ENCODE measurements at regions not wholly inside any gene's neighbourhood (a gene's known extent, or its start where the extent isn't known, plus 50 kb on each side); places are given as distances from the start of the nearest gene placed in this dataset.

DNA sequence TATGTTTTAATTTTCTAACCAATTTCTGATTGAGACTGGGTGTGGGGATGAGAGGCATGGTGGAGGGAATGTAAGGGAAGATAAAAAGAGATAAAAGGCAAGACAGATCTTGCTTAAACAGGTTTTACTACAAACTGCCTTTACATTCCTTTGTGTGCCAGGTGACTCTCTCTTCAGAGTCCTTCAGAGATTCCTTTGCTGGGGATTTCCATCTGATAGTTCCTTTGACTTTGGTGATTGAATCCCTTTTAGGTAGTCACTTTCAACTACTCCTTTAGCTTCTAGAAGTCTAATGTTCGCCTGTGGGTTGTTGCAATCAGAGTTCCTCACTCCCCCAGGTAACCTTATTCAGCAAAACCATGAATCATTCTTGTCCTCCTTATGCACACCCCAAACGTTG lies 283.3 kb upstream of the MANEA start:
- ChIA-PET CTCF (interaction anchor here (1.5 kb wide), 1 partner anchor 10 kb away, joined by 3 read pairs; no protein-coding TSS in a partner anchor), POLR2A (no interaction called here)
- DNase-seq (ENCODE audit: extremely low spot score) = no peak
- TF ChIP-seq, protein P1, sequence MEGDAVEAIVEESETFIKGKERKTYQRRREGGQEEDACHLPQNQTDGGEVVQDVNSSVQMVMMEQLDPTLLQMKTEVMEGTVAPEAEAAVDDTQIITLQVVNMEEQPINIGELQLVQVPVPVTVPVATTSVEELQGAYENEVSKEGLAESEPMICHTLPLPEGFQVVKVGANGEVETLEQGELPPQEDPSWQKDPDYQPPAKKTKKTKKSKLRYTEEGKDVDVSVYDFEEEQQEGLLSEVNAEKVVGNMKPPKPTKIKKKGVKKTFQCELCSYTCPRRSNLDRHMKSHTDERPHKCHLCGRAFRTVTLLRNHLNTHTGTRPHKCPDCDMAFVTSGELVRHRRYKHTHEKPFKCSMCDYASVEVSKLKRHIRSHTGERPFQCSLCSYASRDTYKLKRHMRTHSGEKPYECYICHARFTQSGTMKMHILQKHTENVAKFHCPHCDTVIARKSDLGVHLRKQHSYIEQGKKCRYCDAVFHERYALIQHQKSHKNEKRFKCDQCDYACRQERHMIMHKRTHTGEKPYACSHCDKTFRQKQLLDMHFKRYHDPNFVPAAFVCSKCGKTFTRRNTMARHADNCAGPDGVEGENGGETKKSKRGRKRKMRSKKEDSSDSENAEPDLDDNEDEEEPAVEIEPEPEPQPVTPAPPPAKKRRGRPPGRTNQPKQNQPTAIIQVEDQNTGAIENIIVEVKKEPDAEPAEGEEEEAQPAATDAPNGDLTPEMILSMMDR (IDR thresholded peaks at IDR 0.05; ENCODE audit: control extremely low read depth, extremely low read depth, low read depth, missing control alignments) = no peak

DNA sequence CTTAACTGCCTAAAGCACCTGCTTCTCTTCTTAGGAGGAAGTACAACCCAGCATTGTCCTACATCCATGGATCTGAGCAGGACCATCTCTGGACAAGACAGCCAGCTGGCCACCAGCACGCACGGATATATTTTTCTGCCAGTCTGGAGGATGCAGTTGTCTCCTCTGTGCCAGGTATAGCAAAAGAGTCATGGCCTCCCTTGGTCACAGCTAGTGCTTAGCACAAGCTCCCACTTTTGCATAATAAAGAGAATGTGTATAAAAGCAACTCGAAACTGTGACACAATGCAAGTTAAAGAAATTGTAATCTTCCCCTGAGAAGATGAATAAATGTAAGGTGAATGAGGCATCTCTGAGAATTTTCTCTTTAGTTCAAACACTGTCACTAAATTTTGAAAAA lies 267.8 kb upstream of the MANEA start:
- ChIA-PET CTCF (interaction anchor here (1.0 to 1.2 kb wide), 2 partner anchors 9 to 36 kb away, joined by 3 read pairs; no protein-coding TSS in a partner anchor), POLR2A (no interaction called here)
- no peak for DNase-seq (ENCODE audit: extremely low spot score)
- TF ChIP-seq, protein P1 (IDR thresholded peaks at IDR 0.05; ENCODE audit: control extremely low read depth, extremely low read depth, low read depth, missing control alignments) = no peak

DNA sequence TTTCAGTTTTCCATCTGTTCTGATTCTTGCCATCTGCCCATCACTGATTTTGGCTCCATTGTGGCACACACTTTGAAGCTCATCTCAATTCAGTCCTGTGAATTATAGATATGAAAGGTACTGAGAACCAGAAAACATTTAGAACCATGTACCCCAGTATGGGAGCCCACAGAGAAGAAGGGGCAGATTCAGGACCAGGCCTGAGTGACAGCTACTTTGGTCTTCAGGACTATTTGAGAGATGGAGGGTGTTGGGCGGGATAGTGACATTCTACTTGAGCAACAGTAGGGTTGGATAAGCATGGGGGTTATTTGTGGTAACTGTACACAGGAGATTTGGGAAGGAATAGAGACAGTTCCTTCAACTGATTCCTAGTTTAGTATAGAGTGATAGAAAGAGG lies 259.2 kb upstream of the MANEA start:
- DNase-seq (ENCODE audit: extremely low spot score) = no peak
- TF ChIP-seq, protein P1 (IDR thresholded peaks at IDR 0.05; ENCODE audit: control extremely low read depth, extremely low read depth, low read depth, missing control alignments) = no peak
- ChIA-PET CTCF (interaction anchor here (1.3 kb wide), 1 partner anchor 9 kb away, joined by 3 read pairs; no protein-coding TSS in a partner anchor), POLR2A (no interaction called here)

DNA sequence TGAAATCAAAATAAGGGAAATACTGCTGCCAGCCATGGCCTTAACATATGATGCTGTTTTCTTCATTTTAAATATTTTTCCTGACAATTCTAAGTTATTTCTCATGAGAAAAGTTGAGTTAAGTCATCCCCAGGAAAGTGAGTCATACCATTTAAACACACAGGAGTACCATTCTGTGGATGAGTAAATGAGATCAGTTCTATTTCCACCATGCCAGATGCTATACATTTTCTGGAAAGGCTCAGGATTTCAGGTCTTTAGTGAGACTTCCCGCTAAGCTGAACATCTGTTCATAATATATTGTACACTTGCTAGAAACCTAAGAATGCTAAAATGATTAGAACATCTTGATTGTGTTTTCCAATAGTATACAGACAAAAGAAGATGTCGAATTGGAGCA lies 256.2 kb upstream of the MANEA start:
- no peak for DNase-seq (ENCODE audit: extremely low spot score)
- ChIA-PET POLR2A (no interaction called here), CTCF (no interaction called here)
- TF ChIP-seq, protein P1 (IDR thresholded peaks at IDR 0.05; ENCODE audit: control extremely low read depth, extremely low read depth, low read depth, missing control alignments) = no peak

DNA sequence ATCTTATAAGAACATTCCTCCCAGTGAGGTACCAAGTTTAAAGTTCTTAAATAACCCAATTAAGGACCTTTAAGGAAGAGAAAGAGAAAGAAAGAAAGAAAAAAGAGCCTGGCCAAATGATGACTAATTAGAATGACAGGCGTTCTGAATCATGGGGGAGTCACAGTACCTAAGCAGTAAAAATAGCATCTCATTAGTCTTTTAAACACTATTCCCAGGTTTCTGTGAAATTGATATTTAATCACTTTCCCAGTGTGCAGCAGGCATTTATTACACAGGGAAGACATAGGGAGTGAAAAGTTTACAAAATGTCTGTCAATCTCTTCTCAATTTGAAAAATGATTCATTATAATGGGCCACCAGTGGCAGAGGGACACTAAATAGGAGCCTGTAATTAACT lies 251.4 kb upstream of the MANEA start:
- CTCF ChIA-PET = no interaction called here
- DNase-seq (ENCODE audit: extremely low spot score) = no peak
- TF ChIP-seq, protein P1 (IDR thresholded peaks at IDR 0.05; ENCODE audit: control extremely low read depth, extremely low read depth, low read depth, missing control alignments) = no peak
- POLR2A ChIA-PET = no interaction called here

DNA sequence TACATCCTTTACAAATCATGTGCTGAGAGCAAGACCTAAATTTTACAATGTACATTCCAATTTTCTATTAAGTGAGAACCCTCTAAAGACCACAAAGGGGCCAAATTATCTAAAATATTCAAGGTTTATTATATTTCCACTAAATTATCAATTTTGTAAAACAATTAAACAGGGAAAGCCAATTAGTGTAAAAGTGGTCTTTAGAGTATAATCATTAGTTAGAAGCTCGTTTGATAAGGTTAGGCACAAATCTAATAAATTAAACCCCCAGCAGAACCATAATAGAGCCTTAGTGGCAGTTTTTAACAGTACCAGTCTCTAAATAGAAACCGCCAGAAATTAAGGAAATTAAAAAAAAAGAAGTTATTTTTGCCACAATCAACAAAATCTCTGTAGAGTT lies 249.1 kb upstream of the MANEA start:
- TF ChIP-seq, protein P1 (IDR thresholded peaks at IDR 0.05; ENCODE audit: control extremely low read depth, extremely low read depth, low read depth, missing control alignments) = no peak
- no peak for DNase-seq (ENCODE audit: extremely low spot score)
- ChIA-PET POLR2A (no interaction called here), CTCF (no interaction called here)
